Activated CD4-positive, CD25-positive, alpha-beta regulatory T cell treated with anti-CD3 and anti-CD28 coated beads, Interleukin-2, amount 50 U/mL, for 72 hours (primary cell): ENCODE measurements at regions not wholly inside any gene's neighbourhood (a gene's known extent, or its start where the extent isn't known, plus 50 kb on each side); places are given as distances from the start of the nearest gene placed in this dataset.

Experiments used
- DNase-seq: peaks from one replicate; pipeline ENCODE4 v3.0.0; 2021

- DNase-seq: no peak
These were observed 384.7 kb downstream of the DMRT2 start for GRCh38 chr9:1434811-1435210.

GRCh38 chr9:1440256-1440655 lies 390.1 kb downstream of the DMRT2 start:
- no peak for DNase-seq

GRCh38 chr9:1442105-1442504 lies 391.9 kb downstream of the DMRT2 start:
- no peak for DNase-seq

GRCh38 chr9:1443450-1443849 lies 393.3 kb downstream of the DMRT2 start:
- DNase-seq: no peak

- no peak for DNase-seq
These were observed 396.5 kb downstream of the DMRT2 start for GRCh38 chr9:1446671-1447070.

- no peak for DNase-seq
These were observed 403.5 kb downstream of the DMRT2 start for GRCh38 chr9:1453636-1454035.

GRCh38 chr9:1454211-1454610 lies 404.1 kb downstream of the DMRT2 start:
- DNase-seq: no peak

- DNase-seq: no peak
These were observed 404.6 kb downstream of the DMRT2 start for GRCh38 chr9:1454616-1455347.

- DNase-seq: no peak
These were observed 405.6 kb downstream of the DMRT2 start for GRCh38 chr9:1455766-1456165.

- no peak for DNase-seq
These were observed 406.3 kb downstream of the DMRT2 start for GRCh38 chr9:1456301-1457024.

GRCh38 chr9:1457460-1457859 lies 407.3 kb downstream of the DMRT2 start:
- no peak for DNase-seq

- no peak for DNase-seq
These were observed 408.3 kb downstream of the DMRT2 start for GRCh38 chr9:1458503-1458902.

- no peak for DNase-seq
These were observed 410.1 kb downstream of the DMRT2 start for GRCh38 chr9:1460143-1460769.

- DNase-seq: no peak
These were observed 411.7 kb downstream of the DMRT2 start for GRCh38 chr9:1461812-1462211.

- no peak for DNase-seq
These were observed 412.6 kb downstream of the DMRT2 start for GRCh38 chr9:1462626-1463308.

GRCh38 chr9:1469996-1470395 lies 419.8 kb downstream of the DMRT2 start:
- DNase-seq: no peak

- no peak for DNase-seq
These were observed 423.9 kb downstream of the DMRT2 start for GRCh38 chr9:1473956-1474634.

GRCh38 chr9:1474671-1475070 lies 424.5 kb downstream of the DMRT2 start:
- no peak for DNase-seq

- no peak for DNase-seq
These were observed 440.4 kb downstream of the DMRT2 start for GRCh38 chr9:1490341-1491232.

- no peak for DNase-seq
These were observed 442.0 kb downstream of the DMRT2 start for GRCh38 chr9:1492156-1492555.

- no peak for DNase-seq
These were observed 445.3 kb downstream of the DMRT2 start for GRCh38 chr9:1495282-1496030.
